ENCODE measurements at regions not wholly inside any gene's neighbourhood (a gene's known extent, or its start where the extent isn't known, plus 50 kb on each side); places are given as distances from the start of the nearest gene placed in this dataset.

GRCh38 chr13:109666656-109667055 is 119.7 kb downstream of the IRS2 start:
- DNase-seq (peak; percentile 63), ATAC-seq (peak; percentile 47)
- ChIA-PET POLR2A (ENCODE audit: unreplicated experiment) (no interaction called here), CTCF (no interaction called here)
- no peaks in the 10 kb centered on the region for H3K36me3 ChIP-seq (ENCODE audit: low read depth, low read length)
- peak overlapping the region; percentile 76; the same call in 1 of the 2 replicates for H3K4me2 ChIP-seq (ENCODE audit: low read length)
- H3K4me1 ChIP-seq (ENCODE audit: insufficient read depth, low read length) = peaks cover 23% of the 10 kb centered on the region
- no peaks in the 10 kb centered on the region for H3K79me2 ChIP-seq (ENCODE audit: low read length)
- intact Hi-C loops (cut with micrococcal nuclease) = no loop called here
- no peak overlapping the region for H2AFZ ChIP-seq (ENCODE audit: low read length)
- H3K9me3 ChIP-seq (ENCODE audit: low read length) = no peaks in the 10 kb centered on the region
- peak overlapping the region; percentile 36; the same call in 1 of the 2 replicates for H3K9ac ChIP-seq (ENCODE audit: low read length)
- peak overlapping the region; percentile 30; the same call in 1 of the 2 replicates for H3K4me3 ChIP-seq (ENCODE audit: low read length)
- no TSS peak for BruUV-seq (replicated peaks)
- H3K27me3 ChIP-seq (ENCODE audit: low read length) = no peaks in the 10 kb centered on the region
- H4K20me1 ChIP-seq (ENCODE audit: low read length) = no peaks in the 10 kb centered on the region
- H3K9me2 ChIP-seq (replicated peaks; ENCODE audit: low read length) = no peaks in the 10 kb centered on the region
- peak overlapping the region; percentile 90 for H3K27ac ChIP-seq (ENCODE audit: low read length)
- no peak for TF ChIP-seq CTCF (conservative IDR thresholded peaks at IDR 0.05; ENCODE audit: low read depth, low read length)
- TF ChIP-seq EZH2phosphoT487 (IDR thresholded peaks at IDR 0.05; ENCODE audit: borderline replicate concordance, low read length) = no peak
- no peak for TF ChIP-seq EZH2 (IDR thresholded peaks at IDR 0.05; ENCODE audit: low read length, unreplicated experiment)
- H3F3A ChIP-seq (ENCODE audit: low read length, unreplicated experiment) = no peaks in the 10 kb centered on the region

- CTCF ChIA-PET = no interaction called here
- Histone ChIP-seq H3K36me3 (ENCODE audit: low read depth, low read length) (no peaks in the 10 kb centered on the region), H3K9me3 (ENCODE audit: low read length) (no peaks in the 10 kb centered on the region), H3K27ac (ENCODE audit: low read length) (peak overlapping the region; percentile 90), H3K9me2 (replicated peaks; ENCODE audit: low read length) (no peaks in the 10 kb centered on the region), H3K79me2 (ENCODE audit: low read length) (no peaks in the 10 kb centered on the region), H3F3A (ENCODE audit: low read length, unreplicated experiment) (no peaks in the 10 kb centered on the region), H2AFZ (ENCODE audit: low read length) (no peak overlapping the region), H3K27me3 (ENCODE audit: low read length) (no peaks in the 10 kb centered on the region), H3K4me3 (ENCODE audit: low read length) (peak overlapping the region; percentile 30; the same call in 1 of the 2 replicates), H3K4me1 (ENCODE audit: insufficient read depth, low read length) (peaks cover 23% of the 10 kb centered on the region), H4K20me1 (ENCODE audit: low read length) (no peaks in the 10 kb centered on the region), H3K9ac (ENCODE audit: low read length) (peak overlapping the region; percentile 54), H3K4me2 (ENCODE audit: low read length) (peak overlapping the region; percentile 76)
- TF ChIP-seq CTCF (conservative IDR thresholded peaks at IDR 0.05; ENCODE audit: low read depth, low read length) (no peak), EZH2 (IDR thresholded peaks at IDR 0.05; ENCODE audit: low read length, unreplicated experiment) (no peak), EZH2phosphoT487 (IDR thresholded peaks at IDR 0.05; ENCODE audit: borderline replicate concordance, low read length) (no peak)
- peak; percentile 63 for DNase-seq
- BruUV-seq (replicated peaks) = no TSS peak
- POLR2A ChIA-PET (ENCODE audit: unreplicated experiment) = no interaction called here
- peak; percentile 58 for ATAC-seq
- intact Hi-C loops (cut with micrococcal nuclease) = no loop called here
These were observed 120.6 kb downstream of the IRS2 start for GRCh38 chr13:109665781-109666249.

DNA sequence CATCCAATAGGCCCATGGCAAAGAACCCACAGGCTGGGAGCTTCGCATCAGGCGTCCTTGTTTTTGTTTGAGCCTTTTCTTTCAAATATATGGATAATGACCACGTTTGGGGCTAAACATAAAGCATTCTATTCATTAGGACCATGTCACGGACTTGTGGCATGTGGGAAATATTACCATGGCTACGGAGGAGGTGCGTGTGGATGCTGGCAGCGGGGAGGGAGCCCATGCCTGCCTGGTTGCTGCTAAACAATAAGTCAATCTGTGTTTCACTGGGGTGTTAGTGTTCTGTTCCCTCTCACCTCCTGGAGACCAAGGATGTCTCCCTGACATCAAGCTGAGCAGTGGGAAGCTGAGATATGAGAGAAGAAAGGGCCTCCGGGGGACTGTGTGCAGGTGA is 121.1 kb downstream of the IRS2 start:
- no peaks in the 10 kb centered on the region for H4K20me1 ChIP-seq (ENCODE audit: low read length)
- H2AFZ ChIP-seq (ENCODE audit: low read length) = no peak overlapping the region
- peak overlapping the region; percentile 90 for H3K27ac ChIP-seq (ENCODE audit: low read length)
- H3K4me2 ChIP-seq (ENCODE audit: low read length) = peak overlapping the region; percentile 76; the same call in 1 of the 2 replicates
- no peaks in the 10 kb centered on the region for H3K9me3 ChIP-seq (ENCODE audit: low read length)
- no peak overlapping the region for H3K9ac ChIP-seq (ENCODE audit: low read length)
- no peaks in the 10 kb centered on the region for H3K27me3 ChIP-seq (ENCODE audit: low read length)
- no peaks in the 10 kb centered on the region for H3K9me2 ChIP-seq (replicated peaks; ENCODE audit: low read length)
- no peak for TF ChIP-seq EZH2 (IDR thresholded peaks at IDR 0.05; ENCODE audit: low read length, unreplicated experiment)
- no peak for TF ChIP-seq EZH2phosphoT487 (IDR thresholded peaks at IDR 0.05; ENCODE audit: borderline replicate concordance, low read length)
- TF ChIP-seq CTCF (conservative IDR thresholded peaks at IDR 0.05; ENCODE audit: low read depth, low read length) = no peak
- no TSS peak for BruUV-seq (replicated peaks)
- POLR2A ChIA-PET (ENCODE audit: unreplicated experiment) = no interaction called here
- intact Hi-C loops (cut with micrococcal nuclease) = no loop called here
- H3K4me1 ChIP-seq (ENCODE audit: insufficient read depth, low read length) = peaks cover 23% of the 10 kb centered on the region
- H3K36me3 ChIP-seq (ENCODE audit: low read depth, low read length) = no peaks in the 10 kb centered on the region
- no peaks in the 10 kb centered on the region for H3K79me2 ChIP-seq (ENCODE audit: low read length)
- no peak overlapping the region; the same call in 1 of the 2 replicates for H3K4me3 ChIP-seq (ENCODE audit: low read length)
- ATAC-seq = no peak
- CTCF ChIA-PET = no interaction called here
- H3F3A ChIP-seq (ENCODE audit: low read length, unreplicated experiment) = no peaks in the 10 kb centered on the region
- no peak for DNase-seq

Measured in PC-3 (cell line).